WTC11 (cell line): ENCODE measurements at regions not wholly inside any gene's neighbourhood (a gene's known extent, or its start where the extent isn't known, plus 50 kb on each side); places are given as distances from the start of the nearest gene placed in this dataset.

Source experiments
- ATAC-seq: fragments of 200-7000 bp; cut with Tn5 transposase; 2 replicates; pipeline ENCODE4 v1.10.0; 2021; ENCODE audit warnings: mild to moderate bottlenecking, moderate library complexity
- CTCF ChIA-PET: fragments of 300-600 bp; sonication (Branson Sonifier 250); formaldehyde crosslinking; loops from one replicate; lab custom pipeline; 2021; ENCODE audit warnings: antibody characterized with exemption; lab: Charles Lee
- POLR2A ChIA-PET: fragments of 350-600 bp; sonication (Branson Sonifier 250); formaldehyde crosslinking; loops from one replicate; lab custom pipeline; 2021; ENCODE audit warnings: antibody characterized with exemption; lab: Charles Lee
- DNase-seq: peaks from one replicate; pipeline ENCODE4 v3.0.0; 2021; ENCODE audit warnings: low spot score
- H3K27ac Mint-ChIP-seq: 2 replicates; pipeline ENCODE4 v1.8.0; 2021; ENCODE audit warnings: mixed read lengths
- H3K27me3 Mint-ChIP-seq: 2 replicates; pipeline ENCODE4 v1.8.0; 2021; ENCODE audit warnings: low read depth, mild to moderate bottlenecking, moderate library complexity, mixed read lengths
- H3K36me3 Mint-ChIP-seq: 2 replicates; pipeline ENCODE4 v1.8.0; 2021; ENCODE audit warnings: mixed read lengths
- H3K4me1 Mint-ChIP-seq: 2 replicates; pipeline ENCODE4 v1.8.0; 2022; ENCODE audit warnings: mixed read lengths
- H3K4me3 Mint-ChIP-seq: 2 replicates; pipeline ENCODE4 v1.8.0; 2021; ENCODE audit warnings: mild to moderate bottlenecking, moderate library complexity, mixed read lengths
- H3K9me3 Mint-ChIP-seq: 2 replicates; pipeline ENCODE4 v1.8.0; 2021; ENCODE audit warnings: mixed read lengths
- ATF1 ChIP-seq: sonication (generic); formaldehyde crosslinking; IDR thresholded peaks from 2 replicates; pipeline ENCODE4 v1.8.1; 2023; ENCODE audit warnings: mild to moderate bottlenecking, moderate library complexity, missing genetic modification reagents
- ETV6 ChIP-seq: sonication (generic); formaldehyde crosslinking; IDR thresholded peaks from 2 replicates; pipeline ENCODE4 v1.8.1; 2022; ENCODE audit warnings: mild to moderate bottlenecking, missing genetic modification reagents
- FOXJ3 ChIP-seq: sonication (generic); formaldehyde crosslinking; IDR thresholded peaks from 2 replicates; pipeline ENCODE4 v1.9.0; 2021; ENCODE audit warnings: missing genetic modification reagents, mild to moderate bottlenecking, borderline replicate concordance
- GABPB1 ChIP-seq: sonication (generic); formaldehyde crosslinking; IDR thresholded peaks from 2 replicates; pipeline ENCODE4 v1.8.1; 2023; ENCODE audit warnings: mild to moderate bottlenecking, missing genetic modification reagents
- HMGA2 ChIP-seq: fragments of 250-450 bp; sonication (Bioruptor Pico); IDR thresholded peaks from 2 replicates; pipeline ENCODE4 v1.4.0; 2021; ENCODE audit warnings: mild to moderate bottlenecking, moderate library complexity
- JUN ChIP-seq: sonication (generic); formaldehyde crosslinking; IDR thresholded peaks from 2 replicates; pipeline ENCODE4 v1.8.0; 2023; ENCODE audit warnings: mild to moderate bottlenecking, missing genetic modification reagents
- NFATC4 ChIP-seq: fragments of 250-450 bp; sonication (Bioruptor Pico); IDR thresholded peaks from 2 replicates; pipeline ENCODE4 v1.9.0; 2021; ENCODE audit warnings: mild to moderate bottlenecking
- NFE2L1 ChIP-seq: sonication (generic); formaldehyde crosslinking; IDR thresholded peaks from 2 replicates; pipeline ENCODE4 v1.8.1; 2023; ENCODE audit warnings: missing genetic modification reagents
- RORB ChIP-seq: fragments of 250-450 bp; sonication (Bioruptor Pico); IDR thresholded peaks from 2 replicates; pipeline ENCODE4 v1.9.0; 2021; ENCODE audit warnings: mild to moderate bottlenecking
- TCF7 ChIP-seq: sonication (generic); formaldehyde crosslinking; IDR thresholded peaks from 2 replicates; pipeline ENCODE4 v1.8.0; 2022; ENCODE audit warnings: mild to moderate bottlenecking, low read depth, missing genetic modification reagents, moderate library complexity
- ZBTB21 ChIP-seq: sonication (generic); formaldehyde crosslinking; IDR thresholded peaks from 2 replicates; pipeline ENCODE4 v1.8.1; 2023; ENCODE audit warnings: mild to moderate bottlenecking, missing genetic modification reagents, borderline replicate concordance
- ZNF263 ChIP-seq: sonication (generic); formaldehyde crosslinking; IDR thresholded peaks from 2 replicates; pipeline ENCODE4 v1.8.1; 2022; ENCODE audit warnings: low read depth, mild to moderate bottlenecking, moderate library complexity, missing genetic modification reagents
- ZNF317 ChIP-seq: sonication (generic); formaldehyde crosslinking; IDR thresholded peaks from 2 replicates; pipeline ENCODE4 v1.8.1; 2023; ENCODE audit warnings: low read depth, mild to moderate bottlenecking, moderate library complexity, missing genetic modification reagents, borderline replicate concordance
- ZNF671 ChIP-seq: fragments of 250-450 bp; sonication (Bioruptor Pico); IDR thresholded peaks from 2 replicates; pipeline ENCODE4 v1.8.0; 2021; ENCODE audit warnings: mild to moderate bottlenecking
- TF ChIP-seq, protein P1 (sequence below): sonication (generic); formaldehyde crosslinking; conservative IDR thresholded peaks from 2 replicates; pipeline ENCODE4 v1.8.1; 2022; ENCODE audit warnings: mild to moderate bottlenecking, missing genetic modification reagents
- TF ChIP-seq, protein P2 (sequence below): sonication (generic); formaldehyde crosslinking; IDR thresholded peaks from 2 replicates; pipeline ENCODE4 v1.8.0; 2022; ENCODE audit warnings: mild to moderate bottlenecking, missing genetic modification reagents
- TF ChIP-seq, protein P3 (sequence below): sonication (generic); formaldehyde crosslinking; IDR thresholded peaks from 2 replicates; pipeline ENCODE4 v1.8.1; 2022; ENCODE audit warnings: mild to moderate bottlenecking, moderate library complexity, missing genetic modification reagents
- TF ChIP-seq, protein P4 (sequence below): sonication (generic); formaldehyde crosslinking; IDR thresholded peaks from 2 replicates; pipeline ENCODE4 v1.8.0; 2022; ENCODE audit warnings: mild to moderate bottlenecking, missing genetic modification reagents
- TF ChIP-seq, protein P5 (sequence below): sonication (generic); formaldehyde crosslinking; IDR thresholded peaks from 2 replicates; pipeline ENCODE4 v1.8.1; 2023; ENCODE audit warnings: mild to moderate bottlenecking, missing genetic modification reagents
- TF ChIP-seq, protein P6 (sequence below): sonication (generic); formaldehyde crosslinking; IDR thresholded peaks from 2 replicates; pipeline ENCODE4 v1.8.1; 2022; ENCODE audit warnings: low read depth, mild to moderate bottlenecking, moderate library complexity, missing genetic modification reagents, borderline replicate concordance
- TF ChIP-seq, protein P7 (sequence below): fragments of 250-450 bp; sonication (Bioruptor Pico); IDR thresholded peaks from 2 replicates; pipeline ENCODE4 v1.9.0; 2021; ENCODE audit warnings: mild to moderate bottlenecking
- TF ChIP-seq, protein P8 (sequence below): sonication (generic); formaldehyde crosslinking; IDR thresholded peaks from 2 replicates; pipeline ENCODE4 v1.8.1; 2023; ENCODE audit warnings: mild to moderate bottlenecking, missing genetic modification reagents

DNA sequence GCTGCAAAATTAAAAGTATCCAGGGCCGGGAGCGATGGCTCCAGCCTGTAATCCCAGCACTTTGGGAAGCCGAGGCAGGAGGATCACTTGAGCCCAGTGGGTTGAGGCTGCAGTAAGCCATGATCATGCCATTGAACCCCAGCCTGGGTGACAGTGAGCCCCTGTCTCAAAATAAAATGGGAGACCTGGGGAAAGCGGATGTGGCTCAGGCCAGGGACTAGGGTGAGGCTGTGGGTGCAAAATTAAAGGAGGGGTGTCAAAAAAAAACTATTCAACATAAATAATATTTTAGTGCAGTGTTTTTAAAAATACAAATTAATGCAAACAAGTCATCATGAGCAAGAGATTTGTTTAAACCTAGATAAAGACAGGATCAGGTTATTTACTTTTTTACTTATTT, 100.1 kb upstream of the SLC45A1 start:
- Mint-ChIP-seq H3K9me3 (no peaks in the 10 kb centered on the region), H3K4me1 (peaks cover 46% of the 10 kb centered on the region), H3K4me3 (peak overlapping the region; percentile 57), H3K27ac (no peak overlapping the region), H3K27me3 (peaks cover 26% of the 10 kb centered on the region), H3K36me3 (no peaks in the 10 kb centered on the region)
- POLR2A ChIA-PET = no interaction called here
- CTCF ChIA-PET = interaction anchor here (0.7 to 1.3 kb wide), 4 partner anchors 52 to 203 kb away, joined by 4 to 7 read pairs (median 4); no protein-coding TSS in a partner anchor
- no peak for ATAC-seq
- TF ChIP-seq, protein P1, sequence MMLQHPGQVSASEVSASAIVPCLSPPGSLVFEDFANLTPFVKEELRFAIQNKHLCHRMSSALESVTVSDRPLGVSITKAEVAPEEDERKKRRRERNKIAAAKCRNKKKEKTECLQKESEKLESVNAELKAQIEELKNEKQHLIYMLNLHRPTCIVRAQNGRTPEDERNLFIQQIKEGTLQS (CRISPR knock-in tag) = no peak
- TF ChIP-seq GABPB1 (CRISPR knock-in tag) (no peak), ETV6 (CRISPR knock-in tag) (no peak), JUN (CRISPR knock-in tag) (no peak)
- TF ChIP-seq, protein P2, sequence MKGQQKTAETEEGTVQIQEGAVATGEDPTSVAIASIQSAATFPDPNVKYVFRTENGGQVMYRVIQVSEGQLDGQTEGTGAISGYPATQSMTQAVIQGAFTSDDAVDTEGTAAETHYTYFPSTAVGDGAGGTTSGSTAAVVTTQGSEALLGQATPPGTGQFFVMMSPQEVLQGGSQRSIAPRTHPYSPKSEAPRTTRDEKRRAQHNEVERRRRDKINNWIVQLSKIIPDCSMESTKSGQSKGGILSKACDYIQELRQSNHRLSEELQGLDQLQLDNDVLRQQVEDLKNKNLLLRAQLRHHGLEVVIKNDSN (CRISPR knock-in tag) = no peak
- no peak for DNase-seq

DNA sequence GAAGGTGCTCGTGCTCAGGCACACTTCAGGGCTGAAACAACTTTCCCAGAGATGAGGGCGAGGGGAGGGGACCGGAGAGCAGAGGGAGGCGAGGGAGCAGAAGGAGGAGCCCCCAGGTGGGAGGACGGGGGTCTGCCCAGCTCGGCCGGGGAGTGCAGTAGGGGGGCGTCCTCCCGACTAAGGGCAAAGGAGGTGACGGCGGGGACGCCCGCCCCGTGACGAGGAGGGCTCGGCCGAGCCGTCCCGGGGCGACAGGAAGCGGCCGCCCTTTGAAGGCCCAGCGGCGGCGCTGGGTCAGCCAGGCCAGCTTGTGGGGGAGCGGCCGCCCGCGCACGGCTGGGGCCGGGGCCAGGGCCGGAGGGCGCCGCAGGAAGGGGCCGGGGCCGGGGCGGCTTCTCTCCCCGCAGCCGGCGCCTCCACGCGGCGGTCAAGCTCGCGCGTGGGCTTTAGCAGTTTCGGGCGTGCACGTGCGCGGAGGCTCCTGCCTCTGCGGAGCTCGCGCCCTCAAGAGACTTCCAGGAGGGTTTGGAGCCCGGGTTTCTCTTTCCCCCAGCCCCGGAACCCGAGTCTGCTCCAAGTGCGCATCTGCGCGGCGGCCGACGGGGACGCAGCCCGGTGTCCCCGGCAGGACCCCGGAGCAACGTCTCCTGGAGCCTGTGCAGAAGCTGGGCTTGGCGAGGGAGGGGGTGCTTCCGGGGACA, 100.8 kb upstream of the SLC45A1 start:
- no peak for TF ChIP-seq HMGA2
- TF ChIP-seq NFATC4 (CRISPR knock-in tag) = no peak
- TF ChIP-seq, protein P3, sequence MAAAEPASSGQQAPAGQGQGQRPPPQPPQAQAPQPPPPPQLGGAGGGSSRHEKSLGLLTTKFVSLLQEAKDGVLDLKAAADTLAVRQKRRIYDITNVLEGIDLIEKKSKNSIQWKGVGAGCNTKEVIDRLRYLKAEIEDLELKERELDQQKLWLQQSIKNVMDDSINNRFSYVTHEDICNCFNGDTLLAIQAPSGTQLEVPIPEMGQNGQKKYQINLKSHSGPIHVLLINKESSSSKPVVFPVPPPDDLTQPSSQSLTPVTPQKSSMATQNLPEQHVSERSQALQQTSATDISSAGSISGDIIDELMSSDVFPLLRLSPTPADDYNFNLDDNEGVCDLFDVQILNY (CRISPR knock-in tag) = no peak
- TF ChIP-seq, protein P4, sequence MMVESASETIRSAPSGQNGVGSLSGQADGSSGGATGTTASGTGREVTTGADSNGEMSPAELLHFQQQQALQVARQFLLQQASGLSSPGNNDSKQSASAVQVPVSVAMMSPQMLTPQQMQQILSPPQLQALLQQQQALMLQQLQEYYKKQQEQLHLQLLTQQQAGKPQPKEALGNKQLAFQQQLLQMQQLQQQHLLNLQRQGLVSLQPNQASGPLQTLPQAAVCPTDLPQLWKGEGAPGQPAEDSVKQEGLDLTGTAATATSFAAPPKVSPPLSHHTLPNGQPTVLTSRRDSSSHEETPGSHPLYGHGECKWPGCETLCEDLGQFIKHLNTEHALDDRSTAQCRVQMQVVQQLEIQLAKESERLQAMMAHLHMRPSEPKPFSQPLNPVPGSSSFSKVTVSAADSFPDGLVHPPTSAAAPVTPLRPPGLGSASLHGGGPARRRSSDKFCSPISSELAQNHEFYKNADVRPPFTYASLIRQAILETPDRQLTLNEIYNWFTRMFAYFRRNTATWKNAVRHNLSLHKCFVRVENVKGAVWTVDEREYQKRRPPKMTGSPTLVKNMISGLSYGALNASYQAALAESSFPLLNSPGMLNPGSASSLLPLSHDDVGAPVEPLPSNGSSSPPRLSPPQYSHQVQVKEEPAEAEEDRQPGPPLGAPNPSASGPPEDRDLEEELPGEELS = 0 out of 2 replicates have a peak, but pooled peaks have one; percentile 31
- TF ChIP-seq, protein P5, sequence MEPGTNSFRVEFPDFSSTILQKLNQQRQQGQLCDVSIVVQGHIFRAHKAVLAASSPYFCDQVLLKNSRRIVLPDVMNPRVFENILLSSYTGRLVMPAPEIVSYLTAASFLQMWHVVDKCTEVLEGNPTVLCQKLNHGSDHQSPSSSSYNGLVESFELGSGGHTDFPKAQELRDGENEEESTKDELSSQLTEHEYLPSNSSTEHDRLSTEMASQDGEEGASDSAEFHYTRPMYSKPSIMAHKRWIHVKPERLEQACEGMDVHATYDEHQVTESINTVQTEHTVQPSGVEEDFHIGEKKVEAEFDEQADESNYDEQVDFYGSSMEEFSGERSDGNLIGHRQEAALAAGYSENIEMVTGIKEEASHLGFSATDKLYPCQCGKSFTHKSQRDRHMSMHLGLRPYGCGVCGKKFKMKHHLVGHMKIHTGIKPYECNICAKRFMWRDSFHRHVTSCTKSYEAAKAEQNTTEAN (CRISPR knock-in tag) = no peak
- no peak for TF ChIP-seq RORB (CRISPR knock-in tag)
- no peak for TF ChIP-seq ATF1 (CRISPR knock-in tag)
- TF ChIP-seq ZBTB21 (CRISPR knock-in tag) = no peak
- no peak for TF ChIP-seq ZNF317
- TF ChIP-seq ZNF263 = peak; percentile 55; the same call in 1 of the 2 replicates
- DNase-seq (peak; percentile 54), ATAC-seq (peak; percentile 78)
- no peaks in the 10 kb centered on the region for H3K36me3 Mint-ChIP-seq
- peaks cover 24% of the 10 kb centered on the region for H3K27me3 Mint-ChIP-seq
- no peaks in the 10 kb centered on the region for H3K9me3 Mint-ChIP-seq
- H3K27ac Mint-ChIP-seq = peak overlapping the region; percentile 72
- ChIA-PET POLR2A (no interaction called here), CTCF (interaction anchor here (0.7 to 1.3 kb wide), 4 partner anchors 51 to 202 kb away, joined by 4 to 7 read pairs (median 4); no protein-coding TSS in a partner anchor)
- H3K4me1 Mint-ChIP-seq = peaks cover 48% of the 10 kb centered on the region
- H3K4me3 Mint-ChIP-seq = peak overlapping the region; percentile 62

DNA sequence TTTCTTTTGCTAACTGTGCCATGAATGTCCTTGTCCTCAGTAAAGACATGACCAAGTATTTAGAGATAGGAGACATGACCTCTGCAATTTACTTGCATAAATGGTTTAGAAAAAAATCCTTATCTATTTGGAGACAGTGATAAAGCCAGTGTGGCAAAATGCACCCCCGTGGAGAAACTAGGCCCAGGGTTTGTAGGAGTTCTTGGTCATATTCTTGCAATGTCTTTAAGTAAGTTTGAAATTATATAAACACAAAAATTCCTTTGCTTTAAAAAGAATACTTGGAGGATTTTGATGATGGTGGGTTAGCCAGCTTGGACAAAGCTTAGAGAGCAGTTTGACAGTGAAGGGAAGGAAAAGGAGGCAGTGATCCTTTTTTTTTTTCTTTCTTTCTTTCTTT, 101.9 kb upstream of the SLC45A1 start:
- CTCF ChIA-PET = interaction anchor here (0.6 kb wide), 1 partner anchor 201 kb away, joined by 3 read pairs; no protein-coding TSS in a partner anchor
- no peak for DNase-seq
- no peak for TF ChIP-seq NFATC4 (CRISPR knock-in tag)
- TF ChIP-seq ZNF671 (CRISPR knock-in tag) = no peak
- TF ChIP-seq TCF7 (CRISPR knock-in tag) = no peak
- no peak for TF ChIP-seq NFE2L1
- TF ChIP-seq, protein P6, sequence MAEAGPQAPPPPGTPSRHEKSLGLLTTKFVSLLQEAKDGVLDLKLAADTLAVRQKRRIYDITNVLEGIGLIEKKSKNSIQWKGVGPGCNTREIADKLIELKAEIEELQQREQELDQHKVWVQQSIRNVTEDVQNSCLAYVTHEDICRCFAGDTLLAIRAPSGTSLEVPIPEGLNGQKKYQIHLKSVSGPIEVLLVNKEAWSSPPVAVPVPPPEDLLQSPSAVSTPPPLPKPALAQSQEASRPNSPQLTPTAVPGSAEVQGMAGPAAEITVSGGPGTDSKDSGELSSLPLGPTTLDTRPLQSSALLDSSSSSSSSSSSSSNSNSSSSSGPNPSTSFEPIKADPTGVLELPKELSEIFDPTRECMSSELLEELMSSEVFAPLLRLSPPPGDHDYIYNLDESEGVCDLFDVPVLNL (CRISPR knock-in tag) = no peak
- TF ChIP-seq FOXJ3 (CRISPR knock-in tag) = no peak
- TF ChIP-seq, protein P7, sequence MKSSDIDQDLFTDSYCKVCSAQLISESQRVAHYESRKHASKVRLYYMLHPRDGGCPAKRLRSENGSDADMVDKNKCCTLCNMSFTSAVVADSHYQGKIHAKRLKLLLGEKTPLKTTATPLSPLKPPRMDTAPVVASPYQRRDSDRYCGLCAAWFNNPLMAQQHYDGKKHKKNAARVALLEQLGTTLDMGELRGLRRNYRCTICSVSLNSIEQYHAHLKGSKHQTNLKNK (CRISPR knock-in tag) = no peak
- TF ChIP-seq, protein P8, sequence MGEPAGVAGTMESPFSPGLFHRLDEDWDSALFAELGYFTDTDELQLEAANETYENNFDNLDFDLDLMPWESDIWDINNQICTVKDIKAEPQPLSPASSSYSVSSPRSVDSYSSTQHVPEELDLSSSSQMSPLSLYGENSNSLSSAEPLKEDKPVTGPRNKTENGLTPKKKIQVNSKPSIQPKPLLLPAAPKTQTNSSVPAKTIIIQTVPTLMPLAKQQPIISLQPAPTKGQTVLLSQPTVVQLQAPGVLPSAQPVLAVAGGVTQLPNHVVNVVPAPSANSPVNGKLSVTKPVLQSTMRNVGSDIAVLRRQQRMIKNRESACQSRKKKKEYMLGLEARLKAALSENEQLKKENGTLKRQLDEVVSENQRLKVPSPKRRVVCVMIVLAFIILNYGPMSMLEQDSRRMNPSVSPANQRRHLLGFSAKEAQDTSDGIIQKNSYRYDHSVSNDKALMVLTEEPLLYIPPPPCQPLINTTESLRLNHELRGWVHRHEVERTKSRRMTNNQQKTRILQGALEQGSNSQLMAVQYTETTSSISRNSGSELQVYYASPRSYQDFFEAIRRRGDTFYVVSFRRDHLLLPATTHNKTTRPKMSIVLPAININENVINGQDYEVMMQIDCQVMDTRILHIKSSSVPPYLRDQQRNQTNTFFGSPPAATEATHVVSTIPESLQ (CRISPR knock-in tag) = no peak

More for the DNA sequence above, 101.9 kb upstream of the SLC45A1 start:
- no peak overlapping the region for H3K4me3 Mint-ChIP-seq
- no peaks in the 10 kb centered on the region for H3K9me3 Mint-ChIP-seq
- H3K27ac Mint-ChIP-seq = no peak overlapping the region
- peaks cover 21% of the 10 kb centered on the region for H3K27me3 Mint-ChIP-seq
- peaks cover 59% of the 10 kb centered on the region for H3K4me1 Mint-ChIP-seq
- ATAC-seq = no peak
- POLR2A ChIA-PET = no interaction called here
- no peaks in the 10 kb centered on the region for H3K36me3 Mint-ChIP-seq
